ENCODE measurements at regions not wholly inside any gene's neighbourhood (a gene's known extent, or its start where the extent isn't known, plus 50 kb on each side); places are given as distances from the start of the nearest gene placed in this dataset.

DNA sequence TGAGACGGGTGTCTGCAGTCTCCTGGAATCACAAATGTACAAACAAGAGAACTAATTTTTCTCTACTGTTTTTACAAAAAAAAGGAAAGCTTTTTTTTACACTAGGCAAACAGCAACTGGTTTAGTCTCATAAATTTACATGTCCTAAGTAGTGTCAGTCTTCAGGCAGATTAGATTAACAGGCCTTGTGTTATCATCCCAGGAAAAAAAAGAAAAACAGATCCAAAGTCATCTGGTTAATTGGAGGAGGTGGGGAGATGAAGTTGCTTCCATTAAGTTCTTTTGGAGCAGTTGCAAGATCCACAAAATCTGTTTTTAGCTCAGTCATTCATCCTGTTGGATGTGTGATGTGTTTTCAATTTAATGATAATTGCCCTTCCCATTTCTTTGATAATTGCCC, 363.5 kb upstream of the ADGRL2 start:
- H3K27ac ChIP-seq (ENCODE audit: low read depth, low read length), result no peak overlapping the region
- H3K4me1 ChIP-seq (ENCODE audit: control insufficient read depth in 1 of 2, insufficient read depth in 2 of 2, low read length in 2 of 2), result peaks cover 0 to 5% of the 10 kb centered on the region in 2 donors
- H3K36me3 ChIP-seq (ENCODE audit: control insufficient read depth in 1 of 2, insufficient read depth in 2 of 2, low read length in 2 of 2), result no peaks in the 10 kb centered on the region

DNA sequence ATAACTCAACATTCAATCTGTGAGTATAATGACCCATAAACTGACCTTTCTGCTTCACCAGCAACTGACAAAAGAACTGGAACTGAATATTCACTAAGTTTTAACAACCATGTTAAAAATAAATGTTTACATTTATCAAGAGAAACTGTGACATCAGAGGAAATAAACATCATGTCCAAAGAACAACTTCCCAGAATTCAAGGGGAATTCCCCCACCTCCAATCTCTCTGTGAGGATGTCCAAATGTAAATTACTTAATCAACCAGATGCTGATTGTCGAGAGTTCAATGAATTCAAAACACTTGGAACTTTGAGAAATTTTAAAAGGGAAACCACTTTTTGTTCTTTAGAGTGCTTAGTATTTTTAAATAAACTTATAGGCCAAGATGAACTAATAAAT, 365.6 kb upstream of the ADGRL2 start:
- Histone ChIP-seq H3K4me1 (ENCODE audit: control insufficient read depth in 1 of 2, insufficient read depth in 2 of 2, low read length in 2 of 2) (peaks cover 0 to 5% of the 10 kb centered on the region in 2 donors), H3K36me3 (ENCODE audit: control insufficient read depth in 1 of 2, insufficient read depth in 2 of 2, low read length in 2 of 2) (no peaks in the 10 kb centered on the region), H3K27ac (ENCODE audit: low read depth, low read length) (no peak overlapping the region)

More for the DNA sequence above, 363.5 kb upstream of the ADGRL2 start:
- H3K4me3 ChIP-seq (ENCODE audit: low read depth in 1 of 2, low read length in 2 of 2), result no peak overlapping the region
- H3K9ac ChIP-seq (ENCODE audit: low read depth in 1 of 2, low read length in 2 of 2), result no peak overlapping the region
- H3K27me3 ChIP-seq (ENCODE audit: control insufficient read depth in 1 of 2, insufficient read depth in 2 of 2, low read length in 2 of 2), result no peaks in the 10 kb centered on the region
- H3K9me3 ChIP-seq (ENCODE audit: control insufficient read depth in 1 of 2, low read length in 2 of 2), result no peaks in the 10 kb centered on the region

DNA sequence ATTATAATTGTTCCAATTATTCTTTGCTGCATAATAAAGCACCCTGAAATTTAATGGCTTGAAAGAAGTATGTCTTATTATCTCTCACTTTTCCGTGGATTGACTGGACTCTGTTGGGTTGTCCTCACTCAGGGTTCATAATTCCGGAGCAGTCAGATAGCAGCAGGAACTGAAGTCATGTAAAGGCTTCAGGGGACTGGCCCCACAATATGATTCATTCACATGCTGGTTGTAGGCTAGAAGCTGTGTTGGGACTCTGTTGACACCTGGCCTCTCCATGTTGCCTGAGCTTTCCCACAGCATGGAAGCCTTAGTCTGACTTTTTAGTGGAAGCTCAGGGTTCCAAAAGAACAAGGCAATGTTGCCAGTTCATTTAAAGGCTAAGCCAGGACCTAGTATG, 367.1 kb upstream of the ADGRL2 start:
- H3K27me3 ChIP-seq (ENCODE audit: control insufficient read depth in 1 of 2, insufficient read depth in 2 of 2, low read length in 2 of 2), result no peaks in the 10 kb centered on the region
- no peak overlapping the region for H3K4me3 ChIP-seq (ENCODE audit: low read depth in 1 of 2, low read length in 2 of 2)
- no peak overlapping the region for H3K9ac ChIP-seq (ENCODE audit: low read depth in 1 of 2, low read length in 2 of 2)
- peak overlapping the region; percentile 27 for H3K27ac ChIP-seq (ENCODE audit: low read depth, low read length)
- H3K4me1 ChIP-seq (ENCODE audit: control insufficient read depth in 1 of 2, insufficient read depth in 2 of 2, low read length in 2 of 2), result peaks cover 4 to 15% of the 10 kb centered on the region in 2 donors
- no peaks in the 10 kb centered on the region for H3K36me3 ChIP-seq (ENCODE audit: control insufficient read depth in 1 of 2, insufficient read depth in 2 of 2, low read length in 2 of 2)
- no peaks in the 10 kb centered on the region for H3K9me3 ChIP-seq (ENCODE audit: control insufficient read depth in 1 of 2, low read length in 2 of 2)

More for the DNA sequence above, 365.6 kb upstream of the ADGRL2 start:
- Histone ChIP-seq H3K4me3 (ENCODE audit: low read depth in 1 of 2, low read length in 2 of 2) (no peak overlapping the region), H3K27me3 (ENCODE audit: control insufficient read depth in 1 of 2, insufficient read depth in 2 of 2, low read length in 2 of 2) (no peaks in the 10 kb centered on the region), H3K9ac (ENCODE audit: low read depth in 1 of 2, low read length in 2 of 2) (no peak overlapping the region), H3K9me3 (ENCODE audit: control insufficient read depth in 1 of 2, low read length in 2 of 2) (no peaks in the 10 kb centered on the region)

DNA sequence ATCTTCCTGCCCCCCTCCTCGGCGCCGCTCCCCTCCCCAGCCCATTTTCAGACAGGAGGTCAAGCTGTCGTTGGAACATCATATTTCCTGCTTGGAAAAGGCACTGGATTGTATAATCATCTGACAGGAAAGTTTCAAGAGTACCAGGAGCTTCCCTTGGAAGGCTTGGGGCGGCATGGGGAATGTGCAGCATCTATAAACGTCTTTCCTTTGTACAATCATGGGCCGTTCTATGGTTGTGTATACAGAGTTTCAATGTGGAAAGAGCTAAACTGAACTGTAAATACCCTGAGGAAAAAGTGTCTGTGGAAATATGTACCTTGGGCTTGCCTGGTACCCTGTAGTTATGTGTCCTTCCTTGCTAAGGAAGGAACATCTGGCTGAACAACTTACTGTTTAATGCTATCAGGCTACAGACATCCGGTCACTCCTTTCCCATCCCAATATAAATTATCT, 368.1 kb upstream of the ADGRL2 start:
- Histone ChIP-seq H3K4me3 (ENCODE audit: low read depth in 1 of 2, low read length in 2 of 2) (no peak overlapping the region), H3K4me1 (ENCODE audit: control insufficient read depth in 1 of 2, insufficient read depth in 2 of 2, low read length in 2 of 2) (peaks cover 4 to 18% of the 10 kb centered on the region in 2 donors), H3K36me3 (ENCODE audit: control insufficient read depth in 1 of 2, insufficient read depth in 2 of 2, low read length in 2 of 2) (no peaks in the 10 kb centered on the region), H3K9ac (ENCODE audit: low read depth in 1 of 2, low read length in 2 of 2) (no peak overlapping the region), H3K9me3 (ENCODE audit: control insufficient read depth in 1 of 2, low read length in 2 of 2) (no peaks in the 10 kb centered on the region), H3K27ac (ENCODE audit: low read depth, low read length) (no peak overlapping the region), H3K27me3 (ENCODE audit: control insufficient read depth in 1 of 2, insufficient read depth in 2 of 2, low read length in 2 of 2) (no peaks in the 10 kb centered on the region)

DNA sequence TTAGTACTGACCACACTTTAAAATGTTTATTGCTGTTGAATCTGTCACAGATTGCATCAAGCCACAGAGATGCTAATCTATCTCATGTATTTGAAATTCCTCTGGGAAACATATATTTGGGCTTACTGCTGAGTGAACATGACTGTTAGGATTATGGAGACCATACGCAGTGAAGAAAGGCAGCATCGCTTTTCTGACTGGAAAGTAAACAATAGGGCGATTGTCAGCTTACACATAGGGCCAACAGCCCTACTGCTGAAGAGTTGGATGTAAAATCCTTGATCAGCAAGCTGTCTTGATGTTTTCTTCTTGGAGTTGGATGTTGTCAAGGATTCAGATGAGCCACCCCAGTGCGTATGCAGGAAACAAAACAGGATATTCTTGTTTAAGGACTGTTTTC, 368.7 kb upstream of the ADGRL2 start:
- no peak overlapping the region for H3K27ac ChIP-seq (ENCODE audit: low read depth, low read length)
- H3K9ac ChIP-seq (ENCODE audit: low read depth in 1 of 2, low read length in 2 of 2), result no peak overlapping the region
- H3K4me3 ChIP-seq (ENCODE audit: low read depth in 1 of 2, low read length in 2 of 2), result no peak overlapping the region
- no peaks in the 10 kb centered on the region for H3K36me3 ChIP-seq (ENCODE audit: control insufficient read depth in 1 of 2, insufficient read depth in 2 of 2, low read length in 2 of 2)
- H3K9me3 ChIP-seq (ENCODE audit: control insufficient read depth in 1 of 2, low read length in 2 of 2), result no peaks in the 10 kb centered on the region
- H3K27me3 ChIP-seq (ENCODE audit: control insufficient read depth in 1 of 2, insufficient read depth in 2 of 2, low read length in 2 of 2), result no peaks in the 10 kb centered on the region
- peaks cover 4 to 18% of the 10 kb centered on the region in 2 donors for H3K4me1 ChIP-seq (ENCODE audit: control insufficient read depth in 1 of 2, insufficient read depth in 2 of 2, low read length in 2 of 2)

DNA sequence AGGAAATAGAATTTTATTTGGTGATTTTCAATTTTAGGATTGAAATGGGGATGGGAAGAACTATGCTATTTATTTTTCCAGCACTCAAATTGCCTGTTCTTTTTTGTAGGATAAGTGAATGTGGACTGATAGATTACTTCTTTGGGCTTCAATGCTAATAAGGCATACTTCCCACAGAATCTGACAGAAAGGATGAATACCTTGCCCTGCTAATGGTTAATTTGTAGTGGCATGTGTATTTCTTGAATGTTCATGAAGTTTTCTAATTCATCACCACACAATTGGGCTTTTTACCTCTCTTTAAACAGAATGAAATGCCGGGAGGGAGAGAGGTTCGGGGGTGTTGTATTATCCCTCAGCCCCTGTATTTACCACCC, 369.1 kb upstream of the ADGRL2 start:
- Histone ChIP-seq H3K27me3 (ENCODE audit: control insufficient read depth in 1 of 2, insufficient read depth in 2 of 2, low read length in 2 of 2) (no peaks in the 10 kb centered on the region), H3K9ac (ENCODE audit: low read depth in 1 of 2, low read length in 2 of 2) (no peak overlapping the region), H3K4me1 (ENCODE audit: control insufficient read depth in 1 of 2, insufficient read depth in 2 of 2, low read length in 2 of 2) (peaks cover 4 to 16% of the 10 kb centered on the region in 2 donors), H3K36me3 (ENCODE audit: control insufficient read depth in 1 of 2, insufficient read depth in 2 of 2, low read length in 2 of 2) (no peaks in the 10 kb centered on the region), H3K27ac (ENCODE audit: low read depth, low read length) (no peak overlapping the region), H3K9me3 (ENCODE audit: control insufficient read depth in 1 of 2, low read length in 2 of 2) (no peaks in the 10 kb centered on the region), H3K4me3 (ENCODE audit: low read depth in 1 of 2, low read length in 2 of 2) (no peak overlapping the region)

DNA sequence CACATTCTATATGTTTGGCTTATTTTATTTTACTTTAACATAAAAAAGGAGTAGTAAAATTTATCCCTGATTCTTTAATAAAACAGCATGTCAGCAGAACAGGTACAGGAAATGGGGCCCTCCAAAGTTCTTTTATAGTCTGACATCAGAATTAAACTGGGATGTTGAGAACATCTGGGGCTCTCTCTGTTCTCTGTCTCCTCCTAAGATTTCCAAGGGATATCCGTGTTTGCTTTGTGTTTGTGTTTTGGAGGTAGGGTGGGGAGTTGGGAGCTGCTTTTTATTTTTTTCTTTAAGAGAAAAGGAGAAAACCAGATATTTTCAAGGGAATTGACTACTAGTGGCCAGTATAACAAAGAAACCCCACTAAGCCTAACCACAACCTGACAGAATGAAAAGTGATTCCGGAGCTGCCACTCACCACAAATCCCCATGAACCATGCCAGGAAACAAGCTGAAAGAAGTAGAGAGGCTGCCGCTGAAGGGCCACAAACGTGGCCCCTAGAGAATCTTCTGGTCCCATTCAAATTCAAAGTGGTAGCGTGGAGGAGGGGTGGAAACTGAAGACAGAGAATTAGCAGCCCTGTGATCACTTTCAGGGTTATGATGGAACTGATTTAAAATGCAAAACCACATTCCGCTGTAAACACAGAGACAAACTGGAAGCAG, 369.6 kb upstream of the ADGRL2 start:
- Histone ChIP-seq H3K27me3 (ENCODE audit: control insufficient read depth in 1 of 2, insufficient read depth in 2 of 2, low read length in 2 of 2) (no peaks in the 10 kb centered on the region), H3K4me1 (ENCODE audit: control insufficient read depth in 1 of 2, insufficient read depth in 2 of 2, low read length in 2 of 2) (peaks cover 4 to 14% of the 10 kb centered on the region in 2 donors), H3K9ac (ENCODE audit: low read depth in 1 of 2, low read length in 2 of 2) (no peak overlapping the region), H3K36me3 (ENCODE audit: control insufficient read depth in 1 of 2, insufficient read depth in 2 of 2, low read length in 2 of 2) (no peaks in the 10 kb centered on the region), H3K4me3 (ENCODE audit: low read depth in 1 of 2, low read length in 2 of 2) (no peak overlapping the region), H3K27ac (ENCODE audit: low read depth, low read length) (no peak overlapping the region), H3K9me3 (ENCODE audit: control insufficient read depth in 1 of 2, low read length in 2 of 2) (no peaks in the 10 kb centered on the region)

DNA sequence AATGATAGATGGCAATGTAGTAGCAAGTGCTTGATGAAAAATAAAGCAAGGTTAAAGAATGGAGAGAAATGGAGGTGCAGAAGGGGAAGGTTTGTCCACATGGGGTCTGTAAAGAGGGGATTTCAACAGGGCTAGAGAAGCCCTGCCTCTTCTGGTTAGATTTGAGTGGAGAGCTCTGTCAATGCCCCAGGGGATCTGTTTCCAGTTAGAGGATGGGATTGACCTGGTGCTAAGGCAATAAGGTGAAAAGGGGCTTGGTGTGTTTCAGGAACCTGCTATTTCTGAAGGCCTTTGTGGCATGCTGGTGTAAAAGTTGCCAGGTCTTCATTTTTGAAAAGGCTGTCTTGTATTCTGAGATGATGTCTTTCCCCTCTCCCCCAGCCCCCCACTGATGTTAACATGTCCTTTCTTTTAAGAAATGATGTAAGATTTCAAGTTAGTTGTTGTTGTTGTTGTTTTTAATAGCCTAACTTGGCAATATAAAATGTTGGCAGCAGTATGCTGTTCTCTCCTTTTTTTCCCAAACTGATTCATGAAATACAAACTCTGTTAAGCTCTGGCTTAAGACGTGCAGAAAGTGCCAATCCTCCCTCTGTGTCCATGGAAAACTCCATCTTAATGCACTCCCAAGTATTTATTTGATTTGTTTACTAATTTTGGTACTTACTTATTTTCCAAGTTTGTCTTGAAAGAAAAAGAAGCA, 370.3 kb upstream of the ADGRL2 start:
- H3K27ac ChIP-seq (ENCODE audit: low read depth, low read length), result no peak overlapping the region
- H3K36me3 ChIP-seq (ENCODE audit: control insufficient read depth in 1 of 2, insufficient read depth in 2 of 2, low read length in 2 of 2), result no peaks in the 10 kb centered on the region
- no peak overlapping the region for H3K4me3 ChIP-seq (ENCODE audit: low read depth in 1 of 2, low read length in 2 of 2)
- H3K4me1 ChIP-seq (ENCODE audit: control insufficient read depth in 1 of 2, insufficient read depth in 2 of 2, low read length in 2 of 2), result peaks cover 4 to 14% of the 10 kb centered on the region in 2 donors
- no peaks in the 10 kb centered on the region for H3K9me3 ChIP-seq (ENCODE audit: control insufficient read depth in 1 of 2, low read length in 2 of 2)
- no peaks in the 10 kb centered on the region for H3K27me3 ChIP-seq (ENCODE audit: control insufficient read depth in 1 of 2, insufficient read depth in 2 of 2, low read length in 2 of 2)
- no peak overlapping the region for H3K9ac ChIP-seq (ENCODE audit: low read depth in 1 of 2, low read length in 2 of 2)

DNA sequence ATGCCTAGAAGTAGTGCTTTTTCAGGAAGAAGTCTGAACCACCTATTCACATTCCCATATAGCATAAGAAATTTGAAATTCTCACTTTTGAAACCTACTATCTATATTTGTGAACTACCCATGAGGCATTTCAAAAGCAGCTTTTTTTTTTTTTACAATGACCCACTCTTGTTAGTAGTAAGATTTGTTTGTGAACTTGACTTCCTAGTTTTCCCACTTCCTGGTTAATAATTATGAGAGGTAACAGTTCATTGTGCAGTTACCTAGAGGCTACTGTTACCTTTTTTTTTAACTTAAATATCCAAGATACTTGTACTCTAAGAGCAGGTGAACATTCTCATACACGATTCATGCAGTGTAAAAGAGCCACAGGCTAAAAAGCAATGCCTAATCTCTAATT, 371.7 kb upstream of the ADGRL2 start:
- H3K4me1 ChIP-seq (ENCODE audit: control insufficient read depth in 1 of 2, insufficient read depth in 2 of 2, low read length in 2 of 2), result peaks cover 4 to 14% of the 10 kb centered on the region in 2 donors
- no peaks in the 10 kb centered on the region for H3K36me3 ChIP-seq (ENCODE audit: control insufficient read depth in 1 of 2, insufficient read depth in 2 of 2, low read length in 2 of 2)
- H3K9ac ChIP-seq (ENCODE audit: low read depth in 1 of 2, low read length in 2 of 2), result no peak overlapping the region
- H3K27me3 ChIP-seq (ENCODE audit: control insufficient read depth in 1 of 2, insufficient read depth in 2 of 2, low read length in 2 of 2), result no peaks in the 10 kb centered on the region
- H3K4me3 ChIP-seq (ENCODE audit: low read depth in 1 of 2, low read length in 2 of 2), result no peak overlapping the region
- H3K27ac ChIP-seq (ENCODE audit: low read depth, low read length), result no peak overlapping the region
- no peaks in the 10 kb centered on the region for H3K9me3 ChIP-seq (ENCODE audit: control insufficient read depth in 1 of 2, low read length in 2 of 2)

DNA sequence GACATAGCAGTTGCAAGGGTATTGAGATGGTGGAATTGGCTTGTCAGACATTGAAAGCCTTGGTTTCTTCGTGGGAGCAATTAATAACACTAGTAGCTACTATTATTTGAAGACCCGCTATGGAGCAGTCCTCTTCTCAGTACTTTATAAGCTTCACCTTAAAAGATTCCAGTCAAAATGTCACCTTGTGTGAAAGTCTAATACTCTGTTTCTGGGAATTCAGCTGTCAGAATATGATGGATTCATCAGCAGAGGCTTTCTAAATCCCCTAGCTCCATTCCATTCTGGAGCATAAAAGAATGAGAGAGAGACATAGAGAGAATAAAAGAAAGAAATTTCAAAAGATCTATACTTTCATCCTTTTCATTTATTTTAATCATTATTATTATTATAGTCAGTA, 375.9 kb upstream of the ADGRL2 start:
- Histone ChIP-seq H3K27me3 (ENCODE audit: control insufficient read depth in 1 of 2, insufficient read depth in 2 of 2, low read length in 2 of 2) (no peaks in the 10 kb centered on the region), H3K4me3 (ENCODE audit: low read depth in 1 of 2, low read length in 2 of 2) (no peak overlapping the region), H3K9ac (ENCODE audit: low read depth in 1 of 2, low read length in 2 of 2) (no peak overlapping the region), H3K27ac (ENCODE audit: low read depth, low read length) (no peak overlapping the region), H3K36me3 (ENCODE audit: control insufficient read depth in 1 of 2, insufficient read depth in 2 of 2, low read length in 2 of 2) (no peaks in the 10 kb centered on the region), H3K9me3 (ENCODE audit: control insufficient read depth in 1 of 2, low read length in 2 of 2) (no peaks in the 10 kb centered on the region), H3K4me1 (ENCODE audit: control insufficient read depth in 1 of 2, insufficient read depth in 2 of 2, low read length in 2 of 2) (peaks cover 4 to 14% of the 10 kb centered on the region in 2 donors)
